ENCODE measurements at regions not wholly inside any gene's neighbourhood (a gene's known extent, or its start where the extent isn't known, plus 50 kb on each side); places are given as distances from the start of the nearest gene placed in this dataset.
A peak's percentile ranks its signal among the peaks of the same experiment; 100 is the strongest.

GRCh38 chr1:79079770-79080169 lies 73.2 kb upstream of the ADGRL4 start:
- no peak overlapping the region for H3K4me3 ChIP-seq (ENCODE audit: low read depth, low read length)
- peak; percentile 96 for DNase-seq (ENCODE audit: low read depth)
- TF ChIP-seq CTCF (conservative IDR thresholded peaks at IDR 0.05; ENCODE audit: low read depth, low read length) = no peak

- TF ChIP-seq CTCF (conservative IDR thresholded peaks at IDR 0.05; ENCODE audit: low read depth, low read length) = no peak
- no peak overlapping the region for H3K4me3 ChIP-seq (ENCODE audit: low read depth, low read length)
- no peak for DNase-seq (ENCODE audit: low read depth)
Observed at GRCh38 chr1:79074975-79075374, 68.4 kb upstream of the ADGRL4 start.

GRCh38 chr1:79069828-79070227 lies 63.3 kb upstream of the ADGRL4 start:
- DNase-seq (ENCODE audit: low read depth) = no peak
- TF ChIP-seq CTCF (conservative IDR thresholded peaks at IDR 0.05; ENCODE audit: low read depth, low read length) = no peak

GRCh38 chr1:79059341-79059740 lies 52.8 kb upstream of the ADGRL4 start:
- no peak for DNase-seq (ENCODE audit: low read depth)
- no peak overlapping the region for H3K4me3 ChIP-seq (ENCODE audit: low read depth, low read length)
- no peak for TF ChIP-seq CTCF (conservative IDR thresholded peaks at IDR 0.05; ENCODE audit: low read depth, low read length)

More at GRCh38 chr1:79069828-79070227, 63.3 kb upstream of the ADGRL4 start:
- H3K4me3 ChIP-seq (ENCODE audit: low read depth, low read length) = no peak overlapping the region

Data from epithelial cell of proximal tubule (primary cell).